Neural progenitor cell (in vitro differentiated cells): ENCODE measurements at regions not wholly inside any gene's neighbourhood (a gene's known extent, or its start where the extent isn't known, plus 50 kb on each side); places are given as distances from the start of the nearest gene placed in this dataset.

Experiments used
- EZH2 ChIP-seq: fragments of 200-600 bp; sonication (generic); IDR thresholded peaks from 2 replicates; pipeline ENCODE4 v1.6.1; 2017; ENCODE audit warnings: antibody characterized with exemption, mild to moderate bottlenecking, moderate library complexity
- TF ChIP-seq, protein P1 (sequence below): fragments of 200-600 bp; sonication (generic); IDR thresholded peaks from 2 replicates; pipeline ENCODE4 v1.5.1; 2017; ENCODE audit warnings: antibody characterized with exemption, mild to moderate bottlenecking

DNA sequence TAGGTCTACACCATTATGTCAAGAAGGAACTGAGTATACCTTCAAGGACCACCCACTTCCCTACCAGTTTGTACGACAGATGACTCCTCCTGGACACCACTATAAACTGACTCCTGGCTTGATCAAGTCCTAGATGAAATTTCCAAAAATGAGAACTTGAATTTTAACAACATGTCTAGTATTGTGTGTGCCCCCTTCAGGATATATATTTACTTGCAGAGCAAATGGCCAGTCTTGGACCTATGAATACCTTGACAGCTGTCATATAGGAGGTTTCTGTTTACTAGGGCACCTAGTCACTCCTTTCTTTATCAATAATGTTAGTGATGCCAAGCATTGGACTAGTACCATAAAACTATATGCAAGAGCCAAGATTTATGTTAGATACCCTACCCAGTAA, 94.1 kb upstream of the TMEM26 start:
- TF ChIP-seq, protein P1, sequence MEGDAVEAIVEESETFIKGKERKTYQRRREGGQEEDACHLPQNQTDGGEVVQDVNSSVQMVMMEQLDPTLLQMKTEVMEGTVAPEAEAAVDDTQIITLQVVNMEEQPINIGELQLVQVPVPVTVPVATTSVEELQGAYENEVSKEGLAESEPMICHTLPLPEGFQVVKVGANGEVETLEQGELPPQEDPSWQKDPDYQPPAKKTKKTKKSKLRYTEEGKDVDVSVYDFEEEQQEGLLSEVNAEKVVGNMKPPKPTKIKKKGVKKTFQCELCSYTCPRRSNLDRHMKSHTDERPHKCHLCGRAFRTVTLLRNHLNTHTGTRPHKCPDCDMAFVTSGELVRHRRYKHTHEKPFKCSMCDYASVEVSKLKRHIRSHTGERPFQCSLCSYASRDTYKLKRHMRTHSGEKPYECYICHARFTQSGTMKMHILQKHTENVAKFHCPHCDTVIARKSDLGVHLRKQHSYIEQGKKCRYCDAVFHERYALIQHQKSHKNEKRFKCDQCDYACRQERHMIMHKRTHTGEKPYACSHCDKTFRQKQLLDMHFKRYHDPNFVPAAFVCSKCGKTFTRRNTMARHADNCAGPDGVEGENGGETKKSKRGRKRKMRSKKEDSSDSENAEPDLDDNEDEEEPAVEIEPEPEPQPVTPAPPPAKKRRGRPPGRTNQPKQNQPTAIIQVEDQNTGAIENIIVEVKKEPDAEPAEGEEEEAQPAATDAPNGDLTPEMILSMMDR, result no peak
- TF ChIP-seq EZH2, result no peak
